ENCODE measurements at regions not wholly inside any gene's neighbourhood (a gene's known extent, or its start where the extent isn't known, plus 50 kb on each side); places are given as distances from the start of the nearest gene placed in this dataset.
A peak's percentile ranks its signal among the peaks of the same experiment; 100 is the strongest.
"Not testable (repeated sequence)": the region's sequence is repeated elsewhere in the genome, so short reads cannot be mapped to it uniquely, and the experiment has no call there.

DNA sequence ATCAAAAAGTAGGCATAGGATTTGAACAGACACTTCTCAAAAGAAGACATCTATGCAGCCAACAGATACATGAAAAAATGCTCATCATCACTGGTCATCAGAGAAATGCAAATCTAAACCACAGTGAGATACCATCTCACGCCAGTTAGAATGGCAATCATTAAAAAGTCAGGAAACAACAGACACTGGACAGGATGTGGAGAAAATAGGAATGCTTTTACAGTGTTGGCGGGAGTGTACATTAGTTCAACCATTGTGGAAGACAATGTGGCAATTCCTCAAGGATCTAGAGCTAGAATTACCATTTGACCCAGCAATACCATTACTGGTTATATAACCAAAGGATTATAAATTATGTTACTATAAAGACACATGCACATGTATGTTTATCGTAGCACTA lies 424.0 kb downstream of the SATB2 start:
- H3K4me3 ChIP-seq (ENCODE audit: control insufficient read depth in 1 of 7, extremely low read depth in 1 of 7, insufficient read depth in 4 of 7, low read depth in 2 of 7, low read length in 6 of 7); DNase-seq; H3K4me1 ChIP-seq (ENCODE audit: control extremely low read depth in 1 of 4, control insufficient read depth in 4 of 4, insufficient read depth in 4 of 4, low read length in 3 of 4); H3K27ac ChIP-seq (ENCODE audit: insufficient read depth in 1 of 2, low read depth in 1 of 2, low read length in 2 of 2, poor library complexity in 1 of 2, severe bottlenecking in 2 of 2); POLR2A ChIA-PET; CTCF ChIA-PET; H3K9me3 ChIP-seq (ENCODE audit: control extremely low read depth in 1 of 5, control insufficient read depth in 4 of 5, insufficient read depth in 2 of 5, low read depth in 1 of 5, low read length in 4 of 5); H3K36me3 ChIP-seq (ENCODE audit: control insufficient read depth in 4 of 4, insufficient read depth in 4 of 4, low read length in 3 of 4); H3K27me3 ChIP-seq (replicated peaks in 2 of 5; ENCODE audit: control insufficient read depth in 4 of 5, insufficient read depth in 5 of 5, low read length in 4 of 5): not testable (repeated sequence)
- no CpG with 5 or more reads among the region's 3 CpGs for WGBS (ENCODE audit: insufficient coverage)

DNA sequence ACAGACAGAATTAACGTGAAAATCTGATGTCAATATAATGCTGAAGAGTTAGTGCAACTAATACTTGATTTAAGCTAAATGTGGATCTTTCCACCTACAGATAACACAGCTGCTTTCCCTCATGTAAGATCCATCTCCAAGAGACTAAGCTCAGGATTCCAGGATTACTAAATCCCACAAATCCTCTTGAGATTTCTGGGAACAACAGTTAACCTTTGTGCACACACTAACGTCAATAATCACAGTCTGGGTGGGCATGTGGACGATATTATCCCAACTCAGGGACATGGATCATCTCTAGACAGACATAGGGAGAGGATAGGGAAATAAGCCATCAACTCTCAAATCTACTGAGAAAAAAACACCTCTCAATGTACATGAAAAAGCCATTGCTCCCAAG lies 432.6 kb downstream of the SATB2 start:
- WGBS (ENCODE audit: insufficient coverage): 100% methylated on average over 1 of the region's 3 CpGs
- Histone ChIP-seq H3K27ac (ENCODE audit: insufficient read depth in 1 of 2, low read depth in 1 of 2, low read length in 2 of 2, poor library complexity in 1 of 2, severe bottlenecking in 2 of 2) (no peak overlapping the region), H3K4me1 (ENCODE audit: control extremely low read depth in 1 of 4, control insufficient read depth in 4 of 4, insufficient read depth in 4 of 4, low read length in 3 of 4) (no peaks in the 10 kb centered on the region), H3K4me3 (ENCODE audit: control insufficient read depth in 1 of 7, extremely low read depth in 1 of 7, insufficient read depth in 4 of 7, low read depth in 2 of 7, low read length in 6 of 7) (no peak overlapping the region), H3K27me3 (replicated peaks in 2 of 5; ENCODE audit: control insufficient read depth in 4 of 5, insufficient read depth in 5 of 5, low read length in 4 of 5) (no peaks in the 10 kb centered on the region), H3K36me3 (ENCODE audit: control insufficient read depth in 4 of 4, insufficient read depth in 4 of 4, low read length in 3 of 4) (no peaks in the 10 kb centered on the region), H3K9me3 (ENCODE audit: control extremely low read depth in 1 of 5, control insufficient read depth in 4 of 5, insufficient read depth in 2 of 5, low read depth in 1 of 5, low read length in 4 of 5) (peaks cover 0 to 1% (median 0%) of the 10 kb centered on the region in 5 experiments)
- ChIA-PET POLR2A (no interaction called here), CTCF (no interaction called here)
- no peak for DNase-seq

DNA sequence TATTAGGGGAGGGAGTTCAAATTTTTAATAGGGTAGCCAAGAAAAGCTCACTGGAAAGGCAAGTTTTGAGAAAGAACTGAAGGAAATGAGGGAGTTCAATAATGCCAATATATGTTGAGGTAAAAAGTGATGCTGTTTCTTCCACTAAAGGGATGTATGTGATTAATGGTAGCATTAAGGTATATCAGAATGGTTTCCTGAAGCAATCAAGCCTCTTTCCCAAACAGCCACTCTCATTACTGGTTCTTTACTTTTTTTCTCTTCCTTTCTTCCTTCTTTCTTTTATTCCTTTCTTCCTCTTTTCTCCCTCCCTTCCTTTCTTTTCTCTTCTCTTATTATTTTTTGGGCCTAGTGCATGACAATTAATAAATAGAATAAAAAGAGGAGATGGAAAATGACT lies 433.5 kb downstream of the SATB2 start:
- Histone ChIP-seq H3K9me3 (ENCODE audit: control extremely low read depth in 1 of 5, control insufficient read depth in 4 of 5, insufficient read depth in 2 of 5, low read depth in 1 of 5, low read length in 4 of 5) (peaks cover 0 to 1% (median 0%) of the 10 kb centered on the region in 5 experiments), H3K4me3 (ENCODE audit: control insufficient read depth in 1 of 7, extremely low read depth in 1 of 7, insufficient read depth in 4 of 7, low read depth in 2 of 7, low read length in 6 of 7) (no peak overlapping the region), H3K4me1 (ENCODE audit: control extremely low read depth in 1 of 4, control insufficient read depth in 4 of 4, insufficient read depth in 4 of 4, low read length in 3 of 4) (no peaks in the 10 kb centered on the region), H3K36me3 (ENCODE audit: control insufficient read depth in 4 of 4, insufficient read depth in 4 of 4, low read length in 3 of 4) (no peaks in the 10 kb centered on the region), H3K27me3 (replicated peaks in 2 of 5; ENCODE audit: control insufficient read depth in 4 of 5, insufficient read depth in 5 of 5, low read length in 4 of 5) (no peaks in the 10 kb centered on the region), H3K27ac (ENCODE audit: insufficient read depth in 1 of 2, low read depth in 1 of 2, low read length in 2 of 2, poor library complexity in 1 of 2, severe bottlenecking in 2 of 2) (no peak overlapping the region)
- CTCF ChIA-PET: interaction anchor here (0.6 to 1.1 kb wide), 2 partner anchors 11 to 474 kb away, joined by 3 read pairs; no protein-coding TSS in a partner anchor
- POLR2A ChIA-PET: no interaction called here
- DNase-seq: no peak

DNA sequence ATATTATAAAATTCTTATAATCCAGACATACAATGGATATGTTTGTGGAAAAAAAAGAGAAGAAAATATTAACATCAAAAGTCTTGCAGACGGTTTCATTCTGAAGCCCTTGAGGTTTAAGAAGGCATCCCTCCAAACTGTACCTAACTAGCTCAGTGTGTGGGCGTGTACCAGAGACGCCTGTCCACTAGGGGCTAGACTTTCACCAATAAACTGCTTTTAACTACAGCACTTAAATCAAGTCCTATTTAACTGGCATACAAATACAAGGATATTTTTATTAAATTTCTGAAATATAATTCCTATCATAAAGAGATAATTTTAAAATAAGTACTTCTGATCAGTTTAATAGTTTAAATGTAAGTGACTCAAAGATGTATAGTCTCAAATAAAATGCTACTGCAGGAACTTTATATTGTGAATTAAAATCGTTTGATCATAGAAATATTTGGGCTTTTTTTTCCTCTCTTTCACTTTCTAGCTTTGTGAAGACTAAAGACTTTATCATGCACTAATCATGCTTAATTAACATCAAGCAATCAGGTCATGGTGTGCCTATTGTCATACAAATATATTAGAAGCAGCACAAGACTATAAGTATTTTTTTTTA lies 437.7 kb downstream of the SATB2 start:
- ChIA-PET POLR2A (no interaction called here), CTCF (no interaction called here)
- WGBS (ENCODE audit: insufficient coverage): 50% methylated on average over 2 of the region's 4 CpGs
- H3K4me3 ChIP-seq (ENCODE audit: control insufficient read depth in 1 of 7, extremely low read depth in 1 of 7, insufficient read depth in 4 of 7, low read depth in 2 of 7, low read length in 6 of 7): no peak overlapping the region
- H3K4me1 ChIP-seq (ENCODE audit: control extremely low read depth in 1 of 4, control insufficient read depth in 4 of 4, insufficient read depth in 4 of 4, low read length in 3 of 4): no peaks in the 10 kb centered on the region
- peaks cover 0 to under 1% (median 0%) of the 10 kb centered on the region in 5 experiments for H3K9me3 ChIP-seq (ENCODE audit: control extremely low read depth in 1 of 5, control insufficient read depth in 4 of 5, insufficient read depth in 2 of 5, low read depth in 1 of 5, low read length in 4 of 5)
- H3K27me3 ChIP-seq (replicated peaks in 2 of 5; ENCODE audit: control insufficient read depth in 4 of 5, insufficient read depth in 5 of 5, low read length in 4 of 5): no peaks in the 10 kb centered on the region
- H3K36me3 ChIP-seq (ENCODE audit: control insufficient read depth in 4 of 4, insufficient read depth in 4 of 4, low read length in 3 of 4): no peaks in the 10 kb centered on the region
- H3K27ac ChIP-seq (ENCODE audit: insufficient read depth in 1 of 2, low read depth in 1 of 2, low read length in 2 of 2, poor library complexity in 1 of 2, severe bottlenecking in 2 of 2): no peak overlapping the region
- DNase-seq: peak in 2 of 3 donors; percentile 3 to 6

DNA sequence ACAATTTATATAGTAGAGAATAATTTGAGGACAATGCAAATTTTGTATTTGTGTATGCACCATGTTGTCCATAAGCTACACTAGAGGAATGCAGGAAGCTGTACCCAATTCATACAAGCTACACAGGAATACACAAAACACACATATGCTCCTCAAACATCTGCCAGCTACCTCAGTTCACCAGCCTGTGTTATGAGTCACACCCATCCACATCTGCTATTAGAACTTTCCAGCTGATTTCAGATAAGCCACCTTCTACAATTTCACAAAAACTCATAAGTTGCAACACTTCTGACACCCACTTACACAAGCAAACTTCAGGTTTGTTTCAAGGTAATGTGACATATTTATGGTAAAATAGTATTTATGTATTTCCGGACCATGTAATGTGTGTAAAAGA lies 438.9 kb downstream of the SATB2 start:
- ChIA-PET CTCF (no interaction called here), POLR2A (no interaction called here)
- H3K36me3 ChIP-seq (ENCODE audit: control insufficient read depth in 4 of 4, insufficient read depth in 4 of 4, low read length in 3 of 4): no peaks in the 10 kb centered on the region
- no peak overlapping the region for H3K4me3 ChIP-seq (ENCODE audit: control insufficient read depth in 1 of 7, extremely low read depth in 1 of 7, insufficient read depth in 4 of 7, low read depth in 2 of 7, low read length in 6 of 7)
- H3K27ac ChIP-seq (ENCODE audit: insufficient read depth in 1 of 2, low read depth in 1 of 2, low read length in 2 of 2, poor library complexity in 1 of 2, severe bottlenecking in 2 of 2): no peak overlapping the region
- no peaks in the 10 kb centered on the region for H3K9me3 ChIP-seq (ENCODE audit: control extremely low read depth in 1 of 5, control insufficient read depth in 4 of 5, insufficient read depth in 2 of 5, low read depth in 1 of 5, low read length in 4 of 5)
- DNase-seq: no peak
- no peaks in the 10 kb centered on the region for H3K4me1 ChIP-seq (ENCODE audit: control extremely low read depth in 1 of 4, control insufficient read depth in 4 of 4, insufficient read depth in 4 of 4, low read length in 3 of 4)
- H3K27me3 ChIP-seq (replicated peaks in 2 of 5; ENCODE audit: control insufficient read depth in 4 of 5, insufficient read depth in 5 of 5, low read length in 4 of 5): no peaks in the 10 kb centered on the region
- WGBS (ENCODE audit: insufficient coverage): no CpG with 5 or more reads among the region's 1 CpG

DNA sequence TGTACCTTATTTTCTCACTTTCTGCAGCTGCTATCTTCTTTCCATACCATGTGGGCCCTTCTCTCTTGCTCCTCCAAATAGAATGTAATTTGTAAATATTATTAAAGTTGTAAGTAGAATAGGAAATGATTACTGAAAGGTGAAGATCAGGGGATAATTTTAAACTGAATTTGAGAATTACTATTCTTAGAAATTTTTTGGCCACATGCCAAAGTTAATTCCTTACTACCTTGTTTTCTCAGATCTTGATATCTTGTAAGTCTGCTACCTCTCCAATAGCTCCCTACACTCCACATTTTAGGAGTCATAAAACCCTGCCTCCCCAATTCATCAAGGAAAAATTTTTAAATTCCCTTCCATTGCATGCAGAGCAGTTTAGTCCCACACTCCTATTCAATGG lies 442.7 kb downstream of the SATB2 start:
- ChIA-PET POLR2A (no interaction called here), CTCF (no interaction called here)
- Histone ChIP-seq H3K36me3 (ENCODE audit: control insufficient read depth in 4 of 4, insufficient read depth in 4 of 4, low read length in 3 of 4) (no peaks in the 10 kb centered on the region), H3K4me1 (ENCODE audit: control extremely low read depth in 1 of 4, control insufficient read depth in 4 of 4, insufficient read depth in 4 of 4, low read length in 3 of 4) (no peaks in the 10 kb centered on the region), H3K4me3 (ENCODE audit: control insufficient read depth in 1 of 7, extremely low read depth in 1 of 7, insufficient read depth in 4 of 7, low read depth in 2 of 7, low read length in 6 of 7) (no peak overlapping the region), H3K27me3 (replicated peaks in 2 of 5; ENCODE audit: control insufficient read depth in 4 of 5, insufficient read depth in 5 of 5, low read length in 4 of 5) (no peaks in the 10 kb centered on the region), H3K9me3 (ENCODE audit: control extremely low read depth in 1 of 5, control insufficient read depth in 4 of 5, insufficient read depth in 2 of 5, low read depth in 1 of 5, low read length in 4 of 5) (peaks cover 0 to 6% (median 0%) of the 10 kb centered on the region in 5 experiments), H3K27ac (ENCODE audit: insufficient read depth in 1 of 2, low read depth in 1 of 2, low read length in 2 of 2, poor library complexity in 1 of 2, severe bottlenecking in 2 of 2) (no peak overlapping the region)
- no peak for DNase-seq

DNA sequence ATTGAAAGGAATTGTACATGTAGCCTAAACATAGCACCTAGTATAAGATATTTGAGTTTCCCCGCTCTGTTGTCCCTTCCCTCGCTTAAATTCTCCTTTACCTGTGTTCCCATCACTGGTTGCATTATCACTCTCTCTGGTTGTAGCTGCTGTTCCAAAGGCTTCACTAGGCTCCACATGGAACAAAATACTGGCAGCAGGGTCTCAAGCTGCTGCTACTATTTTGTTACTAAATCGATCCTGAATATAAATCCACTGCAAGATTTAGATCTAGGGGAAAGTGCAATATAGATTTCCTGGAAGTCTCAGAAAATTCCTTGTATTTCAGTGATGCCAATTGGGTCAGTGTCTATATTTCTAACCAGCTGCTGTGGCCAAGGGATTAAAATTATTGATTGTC lies 443.5 kb downstream of the SATB2 start:
- POLR2A ChIA-PET: no interaction called here
- Histone ChIP-seq H3K36me3 (ENCODE audit: control insufficient read depth in 4 of 4, insufficient read depth in 4 of 4, low read length in 3 of 4) (no peaks in the 10 kb centered on the region), H3K4me1 (ENCODE audit: control extremely low read depth in 1 of 4, control insufficient read depth in 4 of 4, insufficient read depth in 4 of 4, low read length in 3 of 4) (no peaks in the 10 kb centered on the region), H3K27me3 (replicated peaks in 2 of 5; ENCODE audit: control insufficient read depth in 4 of 5, insufficient read depth in 5 of 5, low read length in 4 of 5) (no peaks in the 10 kb centered on the region), H3K9me3 (ENCODE audit: control extremely low read depth in 1 of 5, control insufficient read depth in 4 of 5, insufficient read depth in 2 of 5, low read depth in 1 of 5, low read length in 4 of 5) (peaks cover 0 to 6% (median 0%) of the 10 kb centered on the region in 5 experiments), H3K4me3 (ENCODE audit: control insufficient read depth in 1 of 7, extremely low read depth in 1 of 7, insufficient read depth in 4 of 7, low read depth in 2 of 7, low read length in 6 of 7) (no peak overlapping the region), H3K27ac (ENCODE audit: insufficient read depth in 1 of 2, low read depth in 1 of 2, low read length in 2 of 2, poor library complexity in 1 of 2, severe bottlenecking in 2 of 2) (no peak overlapping the region)
- DNase-seq: no peak
- WGBS (ENCODE audit: insufficient coverage): 94% methylated on average over 3 of the region's 3 CpGs
- CTCF ChIA-PET: no interaction called here

All from common myeloid progenitor, CD34-positive (primary cell).